Vagina (tissue), 2 donors: ENCODE measurements at regions not wholly inside any gene's neighbourhood (a gene's known extent, or its start where the extent isn't known, plus 50 kb on each side); places are given as distances from the start of the nearest gene placed in this dataset.

Experiments
- CTCF ChIP-seq, 3 experiments: fragments of 450-650 bp in 2 of 3; fragments of 200-600 bp in 1 of 3; sonication (generic) in 1 of 3; IDR thresholded peaks; one replicate each; pipeline ENCODE4 v1.5.1; 2017 to 2019; ENCODE audit warnings: antibody characterized with exemption in 3 of 3, mild to moderate bottlenecking in 2 of 3, moderate library complexity in 2 of 3
- POLR2A ChIP-seq, 2 donors: fragments of 450-650 bp; IDR thresholded peaks; one replicate each; pipeline ENCODE4 v1.6.1; 2017; ENCODE audit warnings: antibody characterized with exemption in 2 of 2, mild to moderate bottlenecking in 2 of 2, moderate library complexity in 2 of 2
- POLR2AphosphoS5 ChIP-seq, 2 donors: sonication (generic); formaldehyde crosslinking; IDR thresholded peaks; one replicate each; pipeline ENCODE4 v1.9.0; 2017; ENCODE audit warnings: antibody characterized with exemption in 2 of 2, mild to moderate bottlenecking in 2 of 2, low read depth in 1 of 2; ENCODE audit not compliant: insufficient read depth in 1 of 2

- no peak for TF ChIP-seq CTCF (IDR thresholded peaks at IDR 0.05)
- TF ChIP-seq POLR2AphosphoS5 (IDR thresholded peaks at IDR 0.05; ENCODE audit: insufficient read depth in 1 of 2, low read depth in 1 of 2) = no peak
- no peak for TF ChIP-seq POLR2A (IDR thresholded peaks at IDR 0.05)
These were observed 511.9 kb upstream of the ZMIZ1 start for GRCh38 chr10:78556705-78557432.
